ENCODE measurements at regions not wholly inside any gene's neighbourhood (a gene's known extent, or its start where the extent isn't known, plus 50 kb on each side); places are given as distances from the start of the nearest gene placed in this dataset.

- Histone ChIP-seq H3K4me1 (no peaks in the 10 kb centered on the region), H3K27me3 (no peaks in the 10 kb centered on the region), H3K27ac (no peak overlapping the region), H3K4me3 (no peak overlapping the region), H3K9me3 (no peaks in the 10 kb centered on the region), H3K36me3 (no peaks in the 10 kb centered on the region)
- TF ChIP-seq CTCF (IDR thresholded peaks at IDR 0.05) = no peak
- TF ChIP-seq POLR2A (IDR thresholded peaks at IDR 0.05) = no peak
- ATAC-seq = no peak
- WGBS (ENCODE audit: insufficient coverage, low coverage, low lambda C conversion rate, missing lambda C conversion rate) = 51% methylated on average over 6 of the region's 6 CpGs
- DNase-seq = no peak
- intact Hi-C loops (cut with DNase I) = no loop called here
Observed at GRCh38 chr1:239617259-239617658, 230.9 kb downstream of the CHRM3 start.

- no peak for TF ChIP-seq CTCF (IDR thresholded peaks at IDR 0.05)
- TF ChIP-seq POLR2A (IDR thresholded peaks at IDR 0.05) = no peak
- H3K4me1 ChIP-seq = no peaks in the 10 kb centered on the region
- intact Hi-C loops (cut with DNase I) = no loop called here
- ATAC-seq (no peak), DNase-seq (no peak)
- H3K36me3 ChIP-seq = no peaks in the 10 kb centered on the region
- H3K4me3 ChIP-seq = no peak overlapping the region
- H3K9me3 ChIP-seq = no peaks in the 10 kb centered on the region
- WGBS (ENCODE audit: insufficient coverage, low coverage, low lambda C conversion rate, missing lambda C conversion rate) = 55% methylated on average over 5 of the region's 5 CpGs
- H3K27me3 ChIP-seq = no peaks in the 10 kb centered on the region
- H3K27ac ChIP-seq = no peak overlapping the region
Observed at GRCh38 chr1:239617731-239618130, 231.4 kb downstream of the CHRM3 start.

- no peaks in the 10 kb centered on the region for H3K4me1 ChIP-seq
- ATAC-seq (no peak), DNase-seq (no peak)
- H3K27ac ChIP-seq = no peak overlapping the region
- no peaks in the 10 kb centered on the region for H3K36me3 ChIP-seq
- intact Hi-C loops (cut with DNase I) = no loop called here
- TF ChIP-seq CTCF (IDR thresholded peaks at IDR 0.05) (no peak), POLR2A (IDR thresholded peaks at IDR 0.05) (no peak)
- no peaks in the 10 kb centered on the region for H3K9me3 ChIP-seq
- no peaks in the 10 kb centered on the region for H3K27me3 ChIP-seq
- no peak overlapping the region for H3K4me3 ChIP-seq
- WGBS (ENCODE audit: insufficient coverage, low coverage, low lambda C conversion rate, missing lambda C conversion rate) = 64% methylated on average over 3 of the region's 3 CpGs
Observed at GRCh38 chr1:239619190-239619589, 232.8 kb downstream of the CHRM3 start.

- Histone ChIP-seq H3K27me3 (no peaks in the 10 kb centered on the region), H3K4me1 (no peaks in the 10 kb centered on the region), H3K4me3 (no peak overlapping the region), H3K36me3 (no peaks in the 10 kb centered on the region), H3K9me3 (no peaks in the 10 kb centered on the region), H3K27ac (no peak overlapping the region)
- no peak for ATAC-seq
- DNase-seq = no peak
- no peak for TF ChIP-seq CTCF (IDR thresholded peaks at IDR 0.05)
- TF ChIP-seq POLR2A (IDR thresholded peaks at IDR 0.05) = no peak
- intact Hi-C loops (cut with DNase I) = no loop called here
- 24% methylated on average over 3 of the region's 3 CpGs for WGBS (ENCODE audit: insufficient coverage, low coverage, low lambda C conversion rate, missing lambda C conversion rate)
Observed at GRCh38 chr1:239630767-239631166, 244.4 kb downstream of the CHRM3 start.

GRCh38 chr1:239633432-239633831 lies 247.1 kb downstream of the CHRM3 start:
- H3K36me3 ChIP-seq = no peaks in the 10 kb centered on the region
- TF ChIP-seq CTCF (IDR thresholded peaks at IDR 0.05) (no peak), POLR2A (IDR thresholded peaks at IDR 0.05) (no peak)
- intact Hi-C loops (cut with DNase I) = no loop called here
- H3K9me3 ChIP-seq = no peaks in the 10 kb centered on the region
- no peak for ATAC-seq
- DNase-seq = no peak
- no peak overlapping the region for H3K27ac ChIP-seq
- H3K4me3 ChIP-seq = no peak overlapping the region
- no peaks in the 10 kb centered on the region for H3K27me3 ChIP-seq
- H3K4me1 ChIP-seq = no peaks in the 10 kb centered on the region
- WGBS (ENCODE audit: insufficient coverage, low coverage, low lambda C conversion rate, missing lambda C conversion rate) = 64% methylated on average over 4 of the region's 4 CpGs

Data from right lobe of liver (tissue), 6 donors.